ENCODE measurements at regions not wholly inside any gene's neighbourhood (a gene's known extent, or its start where the extent isn't known, plus 50 kb on each side); places are given as distances from the start of the nearest gene placed in this dataset.

GRCh38 chr5:40413743-40414142 lies 266.0 kb upstream of the PTGER4 start:
- DNase-seq = no peak

DNA sequence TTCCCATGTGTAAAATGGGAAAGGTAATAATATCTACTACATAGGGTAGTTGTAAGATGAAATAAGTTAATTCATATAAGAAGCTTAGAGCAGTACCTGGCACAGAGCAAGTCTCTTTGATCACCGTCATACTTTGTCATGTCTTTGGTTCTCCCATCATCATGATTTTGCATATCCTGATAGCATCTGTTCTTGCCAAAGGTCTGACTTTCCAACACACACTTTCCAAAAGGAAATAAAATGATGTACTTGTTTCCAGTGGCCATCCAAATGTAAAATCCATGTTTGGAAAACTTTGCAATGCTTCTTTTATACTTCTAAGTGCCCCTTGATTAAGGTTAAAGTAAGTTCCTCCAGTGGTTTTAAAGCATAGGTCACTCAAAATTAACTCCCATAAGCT lies 266.9 kb upstream of the PTGER4 start:
- no peak for DNase-seq

- no peak for DNase-seq
Measured at GRCh38 chr5:40410964-40411635, 268.6 kb upstream of the PTGER4 start.

GRCh38 chr5:40410231-40410861 lies 269.4 kb upstream of the PTGER4 start:
- DNase-seq = peak; percentile 65

GRCh38 chr5:40409601-40410000 lies 270.1 kb upstream of the PTGER4 start:
- DNase-seq = no peak

GRCh38 chr5:40406741-40407211 lies 272.9 kb upstream of the PTGER4 start:
- DNase-seq = no peak

GRCh38 chr5:40405996-40406740 lies 273.5 kb upstream of the PTGER4 start:
- DNase-seq = no peak

DNA sequence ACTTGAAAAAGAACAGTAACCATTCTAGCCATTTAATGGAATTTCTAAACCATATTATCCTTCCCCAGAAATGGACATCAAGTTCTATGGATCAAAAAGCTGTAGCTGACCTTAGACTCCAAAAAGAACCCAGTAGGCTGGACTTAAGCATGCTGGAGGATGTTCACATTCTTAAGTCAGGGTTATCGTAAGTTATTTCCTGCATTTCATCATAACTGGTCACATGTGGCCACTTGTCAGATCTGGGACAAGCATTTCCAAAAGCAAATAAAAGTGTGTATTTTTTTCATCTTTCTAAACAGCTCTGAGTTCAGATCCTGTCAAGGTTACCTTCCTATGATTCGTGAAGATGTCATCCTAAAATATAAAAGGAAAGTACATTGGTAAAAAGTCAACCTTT lies 274.5 kb upstream of the PTGER4 start:
- DNase-seq = no peak

- DNase-seq = no peak
Measured at GRCh38 chr5:40404613-40405012, 275.1 kb upstream of the PTGER4 start.

GRCh38 chr5:40402007-40402364 lies 277.7 kb upstream of the PTGER4 start:
- peak; percentile 62 for DNase-seq

DNA sequence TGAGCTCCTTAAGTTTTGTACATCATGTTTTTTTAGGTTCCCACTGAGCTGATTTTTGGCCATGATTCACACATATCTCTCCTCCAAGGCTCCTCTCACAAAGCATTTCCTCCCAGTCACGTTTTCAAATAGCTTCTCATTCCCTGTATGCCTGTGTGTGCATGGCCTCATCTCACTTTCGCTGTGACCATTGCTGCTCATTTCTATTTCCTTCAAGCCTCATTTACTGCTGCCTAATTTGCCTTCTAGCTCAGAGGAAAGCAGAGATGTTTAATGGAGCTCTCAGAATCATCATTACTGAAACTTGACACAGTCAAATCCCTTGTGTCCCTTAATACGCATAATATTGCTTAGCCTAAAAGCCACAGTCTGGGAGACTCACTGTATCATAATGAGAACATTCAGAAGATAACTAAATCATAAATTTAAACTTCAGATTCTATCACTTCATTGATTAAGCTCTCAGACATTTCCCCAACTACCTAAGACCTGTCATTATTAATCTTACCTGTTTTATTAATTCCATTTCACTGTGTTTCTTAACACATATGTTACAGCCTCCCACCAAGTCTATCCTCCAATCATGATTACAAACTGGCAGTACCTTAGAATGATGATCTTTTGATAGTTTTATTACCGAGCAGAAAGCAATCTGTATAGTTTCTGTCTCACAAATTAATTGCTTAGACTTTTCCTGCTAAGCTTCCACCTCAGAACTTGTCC lies 278.3 kb upstream of the PTGER4 start:
- no peak for DNase-seq

GRCh38 chr5:40400245-40400644 lies 279.5 kb upstream of the PTGER4 start:
- no peak for DNase-seq

- no peak for DNase-seq
Measured at GRCh38 chr5:40399349-40399748, 280.4 kb upstream of the PTGER4 start.

GRCh38 chr5:40397976-40398375 lies 281.7 kb upstream of the PTGER4 start:
- no peak for DNase-seq

DNA sequence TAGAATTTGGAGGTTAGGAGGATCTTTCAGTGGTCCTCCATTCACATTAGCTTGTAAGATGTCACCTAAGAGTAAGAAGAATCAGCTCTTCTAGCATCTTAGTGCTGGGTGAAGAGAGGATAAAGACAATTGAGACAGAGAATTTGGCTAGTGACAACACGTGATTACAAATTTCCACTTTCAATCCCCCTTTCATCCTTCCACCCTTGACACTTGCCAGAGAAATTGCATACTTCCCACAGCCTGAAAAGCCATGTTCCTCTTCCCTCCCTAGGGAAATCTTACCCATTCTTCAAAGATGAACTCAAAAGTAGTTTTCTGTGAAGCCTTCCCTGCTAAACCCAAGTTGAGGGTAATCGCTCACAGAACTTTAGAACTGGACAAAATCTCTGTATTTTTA lies 282.6 kb upstream of the PTGER4 start:
- DNase-seq = no peak

- no peak for DNase-seq
Measured at GRCh38 chr5:40396317-40396716, 283.4 kb upstream of the PTGER4 start.

- DNase-seq = no peak
Measured at GRCh38 chr5:40395251-40395650, 284.5 kb upstream of the PTGER4 start.

- DNase-seq = no peak
Measured at GRCh38 chr5:40394698-40395097, 285.0 kb upstream of the PTGER4 start.

- DNase-seq = no peak
Measured at GRCh38 chr5:40391642-40392041, 288.1 kb upstream of the PTGER4 start.

DNA sequence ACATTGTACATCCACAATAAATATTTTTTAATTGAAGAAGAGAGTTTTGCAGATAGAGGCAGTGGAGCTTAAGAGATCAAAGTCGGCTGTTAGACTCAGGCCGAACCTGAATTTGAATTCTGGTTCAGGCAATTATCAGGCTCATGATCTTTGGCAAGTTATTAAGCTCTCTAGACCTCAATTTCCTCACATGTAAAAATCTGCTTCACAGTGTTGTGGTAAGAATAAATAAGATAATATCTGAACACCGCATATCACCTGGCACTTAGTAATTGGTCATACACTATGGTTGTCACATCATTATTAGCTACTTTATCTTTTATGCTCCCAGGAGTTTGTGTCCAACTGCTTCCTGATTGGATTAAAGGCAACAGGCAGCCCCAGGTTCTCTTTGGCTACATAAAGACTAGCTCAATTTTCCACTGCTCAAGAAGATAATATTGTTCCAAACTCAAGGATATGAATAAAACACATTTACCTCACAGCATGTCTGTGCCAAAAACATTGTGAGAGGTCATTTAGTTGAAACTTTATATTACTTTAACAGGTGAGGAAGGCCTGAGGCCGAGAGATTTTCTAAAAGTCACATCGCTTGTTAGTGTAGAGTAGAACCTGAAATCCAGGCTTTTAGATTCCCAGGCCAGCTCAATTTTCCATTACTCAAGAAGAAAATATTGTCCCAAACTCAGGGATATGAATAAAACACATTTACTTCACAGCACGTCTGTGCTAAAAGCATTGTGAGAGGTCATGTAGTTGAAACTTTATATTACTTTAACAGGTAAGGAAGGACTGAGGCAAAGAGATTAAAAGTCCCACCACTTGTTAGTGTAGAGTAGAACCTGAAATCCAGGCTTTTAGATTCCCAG lies 289.2 kb upstream of the PTGER4 start:
- DNase-seq = no peak

DNA sequence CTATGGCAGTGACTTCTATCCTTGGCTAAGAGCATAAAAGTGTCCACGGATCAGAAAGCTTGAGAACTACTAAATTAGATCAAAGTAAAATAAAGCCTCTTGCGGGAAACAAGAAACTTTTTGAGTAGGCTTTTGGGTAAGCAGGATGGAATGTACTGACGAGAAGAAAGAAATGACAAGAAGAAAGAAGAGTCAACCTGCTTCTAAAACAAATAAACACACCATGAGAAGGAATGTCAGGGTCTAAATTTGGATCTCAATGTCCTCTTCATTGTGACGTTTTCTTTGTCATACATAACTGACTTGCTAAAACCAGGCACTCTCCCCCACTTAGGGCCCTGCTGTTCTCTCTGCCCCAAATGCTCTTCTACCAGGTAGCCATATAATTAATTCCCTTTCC lies 290.1 kb upstream of the PTGER4 start:
- DNase-seq = no peak

GRCh38 chr5:40386289-40386688 lies 293.4 kb upstream of the PTGER4 start:
- DNase-seq = no peak

DNA sequence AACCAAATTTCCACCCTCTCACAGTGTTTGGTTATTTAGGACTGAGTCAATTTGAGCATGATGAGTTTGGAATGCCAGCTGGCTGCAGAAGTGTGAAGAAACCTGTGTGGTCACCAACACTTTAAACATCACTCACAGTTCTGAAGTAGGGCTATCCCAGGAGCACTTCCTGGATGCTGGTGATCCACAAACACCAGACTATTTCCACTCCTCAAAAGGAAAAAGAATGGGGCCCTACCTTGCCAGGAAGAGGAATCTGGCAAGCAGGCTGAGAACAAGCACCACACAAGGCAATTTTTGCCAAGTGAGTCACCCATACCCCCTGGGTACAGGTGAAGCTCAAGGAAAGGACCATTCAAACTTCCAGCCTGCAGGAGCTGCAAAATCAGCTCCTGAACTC lies 294.2 kb upstream of the PTGER4 start:
- DNase-seq = no peak
